BLaER1 (cell line): ENCODE measurements at regions not wholly inside any gene's neighbourhood (a gene's known extent, or its start where the extent isn't known, plus 50 kb on each side); places are given as distances from the start of the nearest gene placed in this dataset.

Experiments
- H3K27ac ChIP-seq: shearing (Covaris generic); formaldehyde crosslinking; 2 replicates; pipeline ENCODE4 v1.8.1; 2022
- H3K27me3 ChIP-seq: shearing (Covaris generic); formaldehyde crosslinking; 2 replicates; pipeline ENCODE4 v1.8.1; 2022
- H3K36me3 ChIP-seq: shearing (Covaris generic); formaldehyde crosslinking; 2 replicates; pipeline ENCODE4 v1.8.1; 2022
- H3K4me1 ChIP-seq: shearing (Covaris generic); formaldehyde crosslinking; 2 replicates; pipeline ENCODE4 v1.8.1; 2022
- H3K4me2 ChIP-seq: shearing (Covaris generic); formaldehyde crosslinking; 2 replicates; pipeline ENCODE4 v1.8.1; 2022
- H3K4me3 ChIP-seq: shearing (Covaris generic); formaldehyde crosslinking; 2 replicates; pipeline ENCODE4 v1.8.1; 2022
- H3K9ac ChIP-seq: shearing (Covaris generic); formaldehyde crosslinking; 2 replicates; pipeline ENCODE4 v1.8.1; 2022
- H3K9me3 ChIP-seq: shearing (Covaris generic); formaldehyde crosslinking; 2 replicates; pipeline ENCODE4 v1.8.1; 2022
- H4K20me1 ChIP-seq: shearing (Covaris generic); formaldehyde crosslinking; 2 replicates; pipeline ENCODE4 v1.8.1; 2022
- Cebpa-rat ChIP-seq: shearing (Covaris generic); IDR thresholded peaks from 2 replicates; pipeline ENCODE4 v1.8.1; 2022

GRCh38 chr2:221677688-221678087, 105.6 kb upstream of the EPHA4 start:
- no peak for TF ChIP-seq Cebpa-rat
- Histone ChIP-seq H3K27me3 (no peaks in the 10 kb centered on the region), H3K4me3 (no peak overlapping the region)

GRCh38 chr2:221676566-221677172, 104.6 kb upstream of the EPHA4 start:
- H3K36me3 ChIP-seq = no peaks in the 10 kb centered on the region
- no peak overlapping the region for H3K27ac ChIP-seq
- H4K20me1 ChIP-seq = no peaks in the 10 kb centered on the region
- H3K4me1 ChIP-seq = no peaks in the 10 kb centered on the region
- no peaks in the 10 kb centered on the region for H3K27me3 ChIP-seq
- no peak overlapping the region for H3K9ac ChIP-seq
- no peak overlapping the region for H3K4me2 ChIP-seq
- H3K9me3 ChIP-seq = no peaks in the 10 kb centered on the region
- no peak for TF ChIP-seq Cebpa-rat
- no peak overlapping the region for H3K4me3 ChIP-seq

More at GRCh38 chr2:221677688-221678087, 105.6 kb upstream of the EPHA4 start:
- no peak overlapping the region for H3K27ac ChIP-seq
- no peaks in the 10 kb centered on the region for H3K4me1 ChIP-seq
- H3K9ac ChIP-seq = no peak overlapping the region
- no peaks in the 10 kb centered on the region for H3K36me3 ChIP-seq
- no peak overlapping the region for H3K4me2 ChIP-seq
- H3K9me3 ChIP-seq = no peaks in the 10 kb centered on the region
- H4K20me1 ChIP-seq = no peaks in the 10 kb centered on the region

GRCh38 chr2:221675201-221675908, 103.3 kb upstream of the EPHA4 start:
- no peak for TF ChIP-seq Cebpa-rat
- H3K4me1 ChIP-seq = no peaks in the 10 kb centered on the region
- H3K9me3 ChIP-seq = no peaks in the 10 kb centered on the region
- no peaks in the 10 kb centered on the region for H4K20me1 ChIP-seq
- no peaks in the 10 kb centered on the region for H3K27me3 ChIP-seq
- no peak overlapping the region for H3K27ac ChIP-seq
- H3K36me3 ChIP-seq = no peaks in the 10 kb centered on the region
- H3K9ac ChIP-seq = no peak overlapping the region
- H3K4me3 ChIP-seq = no peak overlapping the region
- H3K4me2 ChIP-seq = no peak overlapping the region

- Histone ChIP-seq H3K27ac (no peak overlapping the region), H3K36me3 (no peaks in the 10 kb centered on the region), H3K4me1 (no peaks in the 10 kb centered on the region), H3K4me2 (no peak overlapping the region), H3K9me3 (no peaks in the 10 kb centered on the region), H3K4me3 (no peak overlapping the region), H3K9ac (no peak overlapping the region), H3K27me3 (no peaks in the 10 kb centered on the region), H4K20me1 (no peaks in the 10 kb centered on the region)
- TF ChIP-seq Cebpa-rat = no peak
Measured at GRCh38 chr2:221674446-221674845, 102.3 kb upstream of the EPHA4 start.

GRCh38 chr2:221673248-221673647, 101.1 kb upstream of the EPHA4 start:
- no peaks in the 10 kb centered on the region for H4K20me1 ChIP-seq
- H3K4me1 ChIP-seq = no peaks in the 10 kb centered on the region
- H3K4me2 ChIP-seq = no peak overlapping the region
- no peak for TF ChIP-seq Cebpa-rat
- H3K36me3 ChIP-seq = no peaks in the 10 kb centered on the region
- H3K27ac ChIP-seq = no peak overlapping the region
- no peak overlapping the region for H3K4me3 ChIP-seq
- H3K9ac ChIP-seq = no peak overlapping the region
- no peaks in the 10 kb centered on the region for H3K27me3 ChIP-seq
- no peaks in the 10 kb centered on the region for H3K9me3 ChIP-seq

- Histone ChIP-seq H3K9me3 (no peaks in the 10 kb centered on the region), H3K27me3 (no peaks in the 10 kb centered on the region), H3K4me2 (no peak overlapping the region), H3K36me3 (no peaks in the 10 kb centered on the region), H3K27ac (no peak overlapping the region), H3K4me3 (no peak overlapping the region), H3K9ac (no peak overlapping the region), H4K20me1 (no peaks in the 10 kb centered on the region), H3K4me1 (no peaks in the 10 kb centered on the region)
- TF ChIP-seq Cebpa-rat = no peak
Measured at GRCh38 chr2:221671515-221671914, 99.4 kb upstream of the EPHA4 start.

GRCh38 chr2:221662689-221663391, 90.7 kb upstream of the EPHA4 start:
- Histone ChIP-seq H3K4me2 (no peak overlapping the region), H4K20me1 (no peaks in the 10 kb centered on the region), H3K36me3 (no peaks in the 10 kb centered on the region), H3K27me3 (no peaks in the 10 kb centered on the region), H3K4me1 (no peaks in the 10 kb centered on the region), H3K9me3 (peaks cover 10% of the 10 kb centered on the region; the same call in 1 of the 2 replicates), H3K27ac (no peak overlapping the region), H3K4me3 (no peak overlapping the region), H3K9ac (no peak overlapping the region)
- TF ChIP-seq Cebpa-rat = no peak

- Histone ChIP-seq H3K9me3 (no peaks in the 10 kb centered on the region), H3K4me3 (no peak overlapping the region), H4K20me1 (no peaks in the 10 kb centered on the region), H3K27ac (no peak overlapping the region), H3K9ac (no peak overlapping the region), H3K36me3 (no peaks in the 10 kb centered on the region), H3K27me3 (no peaks in the 10 kb centered on the region), H3K4me2 (no peak overlapping the region), H3K4me1 (no peaks in the 10 kb centered on the region)
- TF ChIP-seq Cebpa-rat = no peak
Measured at GRCh38 chr2:221657806-221658205, 85.7 kb upstream of the EPHA4 start.

GRCh38 chr2:221655300-221655699, 83.2 kb upstream of the EPHA4 start:
- H3K36me3 ChIP-seq = no peaks in the 10 kb centered on the region
- TF ChIP-seq Cebpa-rat = no peak
- no peak overlapping the region for H3K4me3 ChIP-seq
- H3K4me2 ChIP-seq = no peak overlapping the region
- H3K4me1 ChIP-seq = no peaks in the 10 kb centered on the region
- no peaks in the 10 kb centered on the region for H4K20me1 ChIP-seq
- H3K9ac ChIP-seq = no peak overlapping the region
- H3K27me3 ChIP-seq = no peaks in the 10 kb centered on the region
- H3K9me3 ChIP-seq = no peaks in the 10 kb centered on the region
- no peak overlapping the region for H3K27ac ChIP-seq

GRCh38 chr2:221653182-221653581, 81.1 kb upstream of the EPHA4 start:
- Histone ChIP-seq H3K4me1 (no peaks in the 10 kb centered on the region), H3K27me3 (no peaks in the 10 kb centered on the region), H4K20me1 (no peaks in the 10 kb centered on the region), H3K9me3 (no peaks in the 10 kb centered on the region), H3K9ac (no peak overlapping the region), H3K27ac (no peak overlapping the region), H3K36me3 (no peaks in the 10 kb centered on the region), H3K4me2 (no peak overlapping the region), H3K4me3 (no peak overlapping the region)
- no peak for TF ChIP-seq Cebpa-rat
